GM21786 (cell line): ENCODE measurements at regions not wholly inside any gene's neighbourhood (a gene's known extent, or its start where the extent isn't known, plus 50 kb on each side); places are given as distances from the start of the nearest gene placed in this dataset.
"Not testable (repeated sequence)": the region's sequence is repeated elsewhere in the genome, so short reads cannot be mapped to it uniquely, and the experiment has no call there.

Source experiments
- ATAC-seq: cut with Tn5 transposase; IDR thresholded peaks from one replicate; pipeline ENCODE4 v1.9.1; 2021; ENCODE audit not compliant: unreplicated experiment

- ATAC-seq, result no peak
Measured at GRCh38 chr21:15650735-15651134, 79.0 kb upstream of the USP25 start.

- no peak for ATAC-seq
Measured at GRCh38 chr21:15651172-15651571, 78.6 kb upstream of the USP25 start.

- no peak for ATAC-seq
Measured at GRCh38 chr21:15653710-15654109, 76.1 kb upstream of the USP25 start.

- no peak for ATAC-seq
Measured at GRCh38 chr21:15654171-15654570, 75.6 kb upstream of the USP25 start.

- ATAC-seq, result no peak
Measured at GRCh38 chr21:15659753-15660422, 69.9 kb upstream of the USP25 start.

- no peak for ATAC-seq
Measured at GRCh38 chr21:15660423-15660804, 69.4 kb upstream of the USP25 start.

- ATAC-seq, result no peak
Measured at GRCh38 chr21:15667010-15667409, 62.8 kb upstream of the USP25 start.

GRCh38 chr21:15667819-15668218 is 62.0 kb upstream of the USP25 start:
- ATAC-seq, result no peak

- no peak for ATAC-seq
Measured at GRCh38 chr21:15669247-15669646, 60.5 kb upstream of the USP25 start.

GRCh38 chr21:15671188-15671587 is 58.6 kb upstream of the USP25 start:
- no peak for ATAC-seq

GRCh38 chr21:15672578-15672977 is 57.2 kb upstream of the USP25 start:
- ATAC-seq, result not testable (repeated sequence)

- no peak for ATAC-seq
Measured at GRCh38 chr21:15676935-15677334, 52.8 kb upstream of the USP25 start.

GRCh38 chr21:15679630-15680029 is 50.2 kb upstream of the USP25 start:
- ATAC-seq, result no peak
